HEK293 (cell line): ENCODE measurements at regions not wholly inside any gene's neighbourhood (a gene's known extent, or its start where the extent isn't known, plus 50 kb on each side); places are given as distances from the start of the nearest gene placed in this dataset.

Source experiments
- CTCF ChIA-PET: fragments of 350-600 bp; formaldehyde crosslinking; extraction: SDS; loops from one replicate; lab custom pipeline; 2021; ENCODE audit warnings: antibody characterized with exemption; lab: Yijun Ruan, JAX
- POLR2A ChIA-PET: fragments of 300-600 bp; formaldehyde crosslinking; extraction: SDS; loops from one replicate; lab custom pipeline; 2020; ENCODE audit warnings: antibody characterized with exemption, inconsistent platforms; lab: Yijun Ruan, JAX
- H3K27ac ChIP-seq: fragments of 200-500 bp; sonication (Bioruptor generic); 2 replicates; pipeline ENCODE4 v1.5.1; 2014; ENCODE audit warnings: low read depth, low read length, control low read depth, inconsistent platforms; ENCODE audit errors: extremely low read depth
- H3K36me3 ChIP-seq, 2 experiments: fragments of 200-500 bp in 1 of 2; sonication (Bioruptor generic) in 1 of 2; 1 replicate in 1 of 2; 2 replicates in 1 of 2; pipeline ENCODE4 v1.5.1; 2014 to 2017; ENCODE audit warnings: inconsistent platforms in 2 of 2, low read length in 2 of 2; ENCODE audit not compliant: control insufficient read depth in 2 of 2, insufficient read depth in 1 of 2
- H3K4me1 ChIP-seq: fragments of 200-500 bp; sonication (Bioruptor generic); 2 replicates; pipeline ENCODE4 v1.5.1; 2014; ENCODE audit warnings: mild to moderate bottlenecking, low read length, inconsistent platforms; ENCODE audit not compliant: control insufficient read depth, insufficient read depth
- H3K4me3 ChIP-seq: 2 replicates; pipeline ENCODE4 v1.5.1; 2011; ENCODE audit warnings: low read depth, mild to moderate bottlenecking, control low read depth, low read length, moderate library complexity
- H3K9me3 ChIP-seq: fragments of 200-500 bp; sonication (Bioruptor generic); 2 replicates; pipeline ENCODE4 v1.5.1; 2014; ENCODE audit warnings: low read depth, low read length, inconsistent platforms; ENCODE audit not compliant: control insufficient read depth, insufficient read depth
- KLF7 ChIP-seq: fragments of 450-650 bp; formaldehyde crosslinking; IDR thresholded peaks from 2 replicates; pipeline ENCODE4 v1.5.1; 2016; ENCODE audit warnings: missing biosample characterization, missing genetic modification characterization, borderline replicate concordance
- REPIN1 ChIP-seq: fragments of 450-650 bp; formaldehyde crosslinking; IDR thresholded peaks from 2 replicates; pipeline ENCODE4 v1.5.1; 2017; ENCODE audit warnings: missing biosample characterization, missing genetic modification characterization, low read depth
- ZNF114 ChIP-seq: fragments of 450-650 bp; formaldehyde crosslinking; IDR thresholded peaks from 2 replicates; pipeline ENCODE4 v1.5.0; 2017; ENCODE audit warnings: missing biosample characterization, missing genetic modification characterization
- ZNF211 ChIP-seq: fragments of 450-650 bp; formaldehyde crosslinking; IDR thresholded peaks from 2 replicates; pipeline ENCODE4 v1.5.1; 2016; ENCODE audit warnings: low read depth, missing biosample characterization, missing genetic modification characterization
- ZNF239 ChIP-seq: fragments of 450-650 bp; formaldehyde crosslinking; IDR thresholded peaks from 2 replicates; pipeline ENCODE4 v1.5.1; 2016; ENCODE audit warnings: missing biosample characterization, missing genetic modification characterization
- ZNF266 ChIP-seq: fragments of 450-650 bp; formaldehyde crosslinking; IDR thresholded peaks from 2 replicates; pipeline ENCODE4 v1.5.1; 2016; ENCODE audit warnings: missing biosample characterization, missing genetic modification characterization, low read depth
- ZNF521 ChIP-seq: fragments of 450-650 bp; formaldehyde crosslinking; IDR thresholded peaks from 2 replicates; pipeline ENCODE4 v1.5.1; 2017; ENCODE audit warnings: missing biosample characterization, mild to moderate bottlenecking, missing genetic modification characterization
- ZNF571 ChIP-seq: fragments of 450-650 bp; formaldehyde crosslinking; IDR thresholded peaks from 2 replicates; pipeline ENCODE4 v1.5.0; 2017; ENCODE audit warnings: missing biosample characterization, missing genetic modification characterization
- ZNF600 ChIP-seq: fragments of 450-650 bp; formaldehyde crosslinking; IDR thresholded peaks from 2 replicates; pipeline ENCODE4 v1.5.1; 2016; ENCODE audit warnings: missing biosample characterization, missing genetic modification characterization
- ZNF654 ChIP-seq: fragments of 450-650 bp; formaldehyde crosslinking; IDR thresholded peaks from 2 replicates; pipeline ENCODE4 v1.5.1; 2016; ENCODE audit warnings: low read depth, missing biosample characterization, missing genetic modification characterization
- ZNF670 ChIP-seq: fragments of 450-650 bp; formaldehyde crosslinking; IDR thresholded peaks from 2 replicates; pipeline ENCODE4 v1.5.1; 2016; ENCODE audit warnings: missing biosample characterization, missing genetic modification characterization, low read depth
- TF ChIP-seq, protein P1 (sequence below): fragments of 450-650 bp; formaldehyde crosslinking; IDR thresholded peaks from 2 replicates; pipeline ENCODE4 v1.5.1; 2016; ENCODE audit warnings: missing biosample characterization, missing genetic modification characterization
- TF ChIP-seq, protein P2 (sequence below): fragments of 450-650 bp; formaldehyde crosslinking; IDR thresholded peaks from 2 replicates; pipeline ENCODE4 v1.5.1; 2016; ENCODE audit warnings: missing biosample characterization, missing genetic modification characterization
- TF ChIP-seq, protein P3 (sequence below): fragments of 450-650 bp; formaldehyde crosslinking; IDR thresholded peaks from 2 replicates; pipeline ENCODE4 v1.5.1; 2016; ENCODE audit warnings: missing biosample characterization, missing genetic modification characterization
- TF ChIP-seq, protein P4 (sequence below): fragments of 450-650 bp; formaldehyde crosslinking; IDR thresholded peaks from 2 replicates; pipeline ENCODE4 v1.5.1; 2016; ENCODE audit warnings: missing biosample characterization, missing genetic modification characterization
- TF ChIP-seq, protein P5 (sequence below): fragments of 450-650 bp; formaldehyde crosslinking; IDR thresholded peaks from 2 replicates; pipeline ENCODE4 v1.5.1; 2016; ENCODE audit warnings: missing biosample characterization, missing genetic modification characterization
- TF ChIP-seq, protein P6 (sequence below): fragments of 450-650 bp; formaldehyde crosslinking; IDR thresholded peaks from 2 replicates; pipeline ENCODE4 v1.5.1; 2017; ENCODE audit warnings: missing biosample characterization, missing genetic modification characterization
- TF ChIP-seq, protein P7 (sequence below): fragments of 450-650 bp; formaldehyde crosslinking; IDR thresholded peaks from 2 replicates; pipeline ENCODE4 v1.5.1; 2016; ENCODE audit warnings: missing biosample characterization, missing genetic modification characterization

DNA sequence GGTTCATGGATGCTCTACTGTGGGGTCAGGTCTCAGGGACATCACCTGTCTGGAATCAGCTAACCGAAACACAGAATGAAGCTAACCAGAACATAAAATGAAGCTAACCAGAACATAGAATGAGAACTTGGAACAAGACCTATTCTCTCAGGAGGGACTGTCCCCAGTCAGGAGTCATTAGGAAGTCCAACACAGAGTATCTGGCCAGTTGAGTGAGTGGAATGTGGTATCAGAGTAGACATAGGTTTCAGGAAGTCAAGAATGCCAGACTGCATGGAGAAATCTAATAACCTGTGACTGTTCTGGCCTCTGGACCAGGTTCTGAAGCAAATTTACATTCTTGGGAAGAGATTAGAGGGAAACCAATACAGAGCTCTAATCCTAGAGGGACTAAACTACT, 609.6 kb downstream of the PRELID2 start:
- no peaks in the 10 kb centered on the region for H3K9me3 ChIP-seq
- H3K27ac ChIP-seq, result no peak overlapping the region
- no peaks in the 10 kb centered on the region for H3K36me3 ChIP-seq
- H3K4me1 ChIP-seq, result no peaks in the 10 kb centered on the region
- TF ChIP-seq ZNF600 (tag by site-specific recombination) (no peak), ZNF521 (no peak), ZNF571 (tag by site-specific recombination) (no peak), ZNF211 (no peak), ZNF266 (no peak), ZNF654 (tag by site-specific recombination) (no peak), ZNF114 (no peak), KLF7 (tag by site-specific recombination) (no peak), ZNF239 (tag by site-specific recombination) (no peak), ZNF670 (tag by site-specific recombination) (no peak), REPIN1 (no peak)
- TF ChIP-seq, protein P1, sequence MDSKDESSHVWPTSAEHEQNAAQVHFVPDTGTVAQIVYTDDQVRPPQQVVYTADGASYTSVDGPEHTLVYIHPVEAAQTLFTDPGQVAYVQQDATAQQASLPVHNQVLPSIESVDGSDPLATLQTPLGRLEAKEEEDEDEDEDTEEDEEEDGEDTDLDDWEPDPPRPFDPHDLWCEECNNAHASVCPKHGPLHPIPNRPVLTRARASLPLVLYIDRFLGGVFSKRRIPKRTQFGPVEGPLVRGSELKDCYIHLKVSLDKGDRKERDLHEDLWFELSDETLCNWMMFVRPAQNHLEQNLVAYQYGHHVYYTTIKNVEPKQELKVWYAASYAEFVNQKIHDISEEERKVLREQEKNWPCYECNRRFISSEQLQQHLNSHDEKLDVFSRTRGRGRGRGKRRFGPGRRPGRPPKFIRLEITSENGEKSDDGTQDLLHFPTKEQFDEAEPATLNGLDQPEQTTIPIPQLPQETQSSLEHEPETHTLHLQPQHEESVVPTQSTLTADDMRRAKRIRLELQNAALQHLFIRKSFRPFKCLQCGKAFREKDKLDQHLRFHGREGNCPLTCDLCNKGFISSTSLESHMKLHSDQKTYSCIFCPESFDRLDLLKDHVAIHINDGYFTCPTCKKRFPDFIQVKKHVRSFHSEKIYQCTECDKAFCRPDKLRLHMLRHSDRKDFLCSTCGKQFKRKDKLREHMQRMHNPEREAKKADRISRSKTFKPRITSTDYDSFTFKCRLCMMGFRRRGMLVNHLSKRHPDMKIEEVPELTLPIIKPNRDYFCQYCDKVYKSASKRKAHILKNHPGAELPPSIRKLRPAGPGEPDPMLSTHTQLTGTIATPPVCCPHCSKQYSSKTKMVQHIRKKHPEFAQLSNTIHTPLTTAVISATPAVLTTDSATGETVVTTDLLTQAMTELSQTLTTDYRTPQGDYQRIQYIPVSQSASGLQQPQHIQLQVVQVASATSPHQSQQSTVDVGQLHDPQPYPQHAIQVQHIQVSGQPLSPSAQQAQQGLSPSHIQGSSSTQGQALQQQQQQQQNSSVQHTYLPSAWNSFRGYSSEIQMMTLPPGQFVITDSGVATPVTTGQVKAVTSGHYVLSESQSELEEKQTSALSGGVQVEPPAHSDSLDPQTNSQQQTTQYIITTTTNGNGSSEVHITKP (tag by site-specific recombination), result no peak
- TF ChIP-seq, protein P2, sequence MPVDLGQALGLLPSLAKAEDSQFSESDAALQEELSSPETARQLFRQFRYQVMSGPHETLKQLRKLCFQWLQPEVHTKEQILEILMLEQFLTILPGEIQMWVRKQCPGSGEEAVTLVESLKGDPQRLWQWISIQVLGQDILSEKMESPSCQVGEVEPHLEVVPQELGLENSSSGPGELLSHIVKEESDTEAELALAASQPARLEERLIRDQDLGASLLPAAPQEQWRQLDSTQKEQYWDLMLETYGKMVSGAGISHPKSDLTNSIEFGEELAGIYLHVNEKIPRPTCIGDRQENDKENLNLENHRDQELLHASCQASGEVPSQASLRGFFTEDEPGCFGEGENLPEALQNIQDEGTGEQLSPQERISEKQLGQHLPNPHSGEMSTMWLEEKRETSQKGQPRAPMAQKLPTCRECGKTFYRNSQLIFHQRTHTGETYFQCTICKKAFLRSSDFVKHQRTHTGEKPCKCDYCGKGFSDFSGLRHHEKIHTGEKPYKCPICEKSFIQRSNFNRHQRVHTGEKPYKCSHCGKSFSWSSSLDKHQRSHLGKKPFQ (tag by site-specific recombination), result no peak
- TF ChIP-seq, protein P3, sequence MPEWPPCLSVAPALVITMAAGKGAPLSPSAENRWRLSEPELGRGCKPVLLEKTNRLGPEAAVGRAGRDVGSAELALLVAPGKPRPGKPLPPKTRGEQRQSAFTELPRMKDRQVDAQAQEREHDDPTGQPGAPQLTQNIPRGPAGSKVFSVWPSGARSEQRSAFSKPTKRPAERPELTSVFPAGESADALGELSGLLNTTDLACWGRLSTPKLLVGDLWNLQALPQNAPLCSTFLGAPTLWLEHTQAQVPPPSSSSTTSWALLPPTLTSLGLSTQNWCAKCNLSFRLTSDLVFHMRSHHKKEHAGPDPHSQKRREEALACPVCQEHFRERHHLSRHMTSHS (tag by site-specific recombination), result no peak
- TF ChIP-seq, protein P4, sequence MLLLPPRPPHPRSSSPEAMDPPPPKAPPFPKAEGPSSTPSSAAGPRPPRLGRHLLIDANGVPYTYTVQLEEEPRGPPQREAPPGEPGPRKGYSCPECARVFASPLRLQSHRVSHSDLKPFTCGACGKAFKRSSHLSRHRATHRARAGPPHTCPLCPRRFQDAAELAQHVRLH (tag by site-specific recombination), result no peak
- TF ChIP-seq, protein P5, sequence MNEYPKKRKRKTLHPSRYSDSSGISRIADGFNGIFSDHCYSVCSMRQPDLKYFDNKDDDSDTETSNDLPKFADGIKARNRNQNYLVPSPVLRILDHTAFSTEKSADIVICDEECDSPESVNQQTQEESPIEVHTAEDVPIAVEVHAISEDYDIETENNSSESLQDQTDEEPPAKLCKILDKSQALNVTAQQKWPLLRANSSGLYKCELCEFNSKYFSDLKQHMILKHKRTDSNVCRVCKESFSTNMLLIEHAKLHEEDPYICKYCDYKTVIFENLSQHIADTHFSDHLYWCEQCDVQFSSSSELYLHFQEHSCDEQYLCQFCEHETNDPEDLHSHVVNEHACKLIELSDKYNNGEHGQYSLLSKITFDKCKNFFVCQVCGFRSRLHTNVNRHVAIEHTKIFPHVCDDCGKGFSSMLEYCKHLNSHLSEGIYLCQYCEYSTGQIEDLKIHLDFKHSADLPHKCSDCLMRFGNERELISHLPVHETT (tag by site-specific recombination), result no peak
- TF ChIP-seq, protein P6, sequence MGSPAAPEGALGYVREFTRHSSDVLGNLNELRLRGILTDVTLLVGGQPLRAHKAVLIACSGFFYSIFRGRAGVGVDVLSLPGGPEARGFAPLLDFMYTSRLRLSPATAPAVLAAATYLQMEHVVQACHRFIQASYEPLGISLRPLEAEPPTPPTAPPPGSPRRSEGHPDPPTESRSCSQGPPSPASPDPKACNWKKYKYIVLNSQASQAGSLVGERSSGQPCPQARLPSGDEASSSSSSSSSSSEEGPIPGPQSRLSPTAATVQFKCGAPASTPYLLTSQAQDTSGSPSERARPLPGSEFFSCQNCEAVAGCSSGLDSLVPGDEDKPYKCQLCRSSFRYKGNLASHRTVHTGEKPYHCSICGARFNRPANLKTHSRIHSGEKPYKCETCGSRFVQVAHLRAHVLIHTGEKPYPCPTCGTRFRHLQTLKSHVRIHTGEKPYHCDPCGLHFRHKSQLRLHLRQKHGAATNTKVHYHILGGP, result no peak
- TF ChIP-seq, protein P7, sequence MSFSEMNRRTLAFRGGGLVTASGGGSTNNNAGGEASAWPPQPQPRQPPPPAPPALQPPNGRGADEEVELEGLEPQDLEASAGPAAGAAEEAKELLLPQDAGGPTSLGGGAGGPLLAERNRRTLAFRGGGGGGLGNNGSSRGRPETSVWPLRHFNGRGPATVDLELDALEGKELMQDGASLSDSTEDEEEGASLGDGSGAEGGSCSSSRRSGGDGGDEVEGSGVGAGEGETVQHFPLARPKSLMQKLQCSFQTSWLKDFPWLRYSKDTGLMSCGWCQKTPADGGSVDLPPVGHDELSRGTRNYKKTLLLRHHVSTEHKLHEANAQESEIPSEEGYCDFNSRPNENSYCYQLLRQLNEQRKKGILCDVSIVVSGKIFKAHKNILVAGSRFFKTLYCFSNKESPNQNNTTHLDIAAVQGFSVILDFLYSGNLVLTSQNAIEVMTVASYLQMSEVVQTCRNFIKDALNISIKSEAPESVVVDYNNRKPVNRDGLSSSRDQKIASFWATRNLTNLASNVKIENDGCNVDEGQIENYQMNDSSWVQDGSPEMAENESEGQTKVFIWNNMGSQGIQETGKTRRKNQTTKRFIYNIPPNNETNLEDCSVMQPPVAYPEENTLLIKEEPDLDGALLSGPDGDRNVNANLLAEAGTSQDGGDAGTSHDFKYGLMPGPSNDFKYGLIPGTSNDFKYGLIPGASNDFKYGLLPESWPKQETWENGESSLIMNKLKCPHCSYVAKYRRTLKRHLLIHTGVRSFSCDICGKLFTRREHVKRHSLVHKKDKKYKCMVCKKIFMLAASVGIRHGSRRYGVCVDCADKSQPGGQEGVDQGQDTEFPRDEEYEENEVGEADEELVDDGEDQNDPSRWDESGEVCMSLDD (tag by site-specific recombination), result no peak
- ChIA-PET CTCF (interaction anchor here (0.6 to 1.3 kb wide), 2 partner anchors 12 to 185 kb away, joined by 3 to 4 read pairs; no protein-coding TSS in a partner anchor), POLR2A (no interaction called here)
- H3K4me3 ChIP-seq, result no peak overlapping the region
